CD4-positive, alpha-beta T cell treated with Interferon alpha-2 for 1 hour (primary cell): ENCODE measurements at regions not wholly inside any gene's neighbourhood (a gene's known extent, or its start where the extent isn't known, plus 50 kb on each side); places are given as distances from the start of the nearest gene placed in this dataset.
A peak's percentile ranks its signal among the peaks of the same experiment; 100 is the strongest.

Experiments
- DNase-seq, 2 donors: peaks; one replicate each; pipeline ENCODE4 v3.0.0-alpha.2; 2020 to 2022

DNA sequence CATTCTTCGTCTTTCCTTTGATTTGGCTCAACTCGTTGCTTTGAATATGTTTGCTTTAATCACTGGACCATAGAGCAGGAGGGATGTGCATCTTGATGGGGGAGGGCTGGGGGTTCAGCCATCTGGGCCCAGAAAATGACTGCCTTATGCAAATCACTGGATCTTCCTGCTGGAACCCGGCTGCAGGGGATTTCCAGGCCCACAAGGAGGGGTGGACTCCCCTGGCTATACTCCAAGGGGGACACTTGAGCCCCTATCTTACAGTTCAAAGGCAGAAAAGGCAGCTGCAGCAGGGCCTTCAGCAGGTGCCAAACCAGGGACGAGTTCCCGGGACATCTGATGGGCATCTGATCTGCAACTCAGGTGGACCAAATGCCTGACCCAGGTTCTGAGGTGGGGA, 122.5 kb downstream of the DICER1 start:
- DNase-seq, result no peak

DNA sequence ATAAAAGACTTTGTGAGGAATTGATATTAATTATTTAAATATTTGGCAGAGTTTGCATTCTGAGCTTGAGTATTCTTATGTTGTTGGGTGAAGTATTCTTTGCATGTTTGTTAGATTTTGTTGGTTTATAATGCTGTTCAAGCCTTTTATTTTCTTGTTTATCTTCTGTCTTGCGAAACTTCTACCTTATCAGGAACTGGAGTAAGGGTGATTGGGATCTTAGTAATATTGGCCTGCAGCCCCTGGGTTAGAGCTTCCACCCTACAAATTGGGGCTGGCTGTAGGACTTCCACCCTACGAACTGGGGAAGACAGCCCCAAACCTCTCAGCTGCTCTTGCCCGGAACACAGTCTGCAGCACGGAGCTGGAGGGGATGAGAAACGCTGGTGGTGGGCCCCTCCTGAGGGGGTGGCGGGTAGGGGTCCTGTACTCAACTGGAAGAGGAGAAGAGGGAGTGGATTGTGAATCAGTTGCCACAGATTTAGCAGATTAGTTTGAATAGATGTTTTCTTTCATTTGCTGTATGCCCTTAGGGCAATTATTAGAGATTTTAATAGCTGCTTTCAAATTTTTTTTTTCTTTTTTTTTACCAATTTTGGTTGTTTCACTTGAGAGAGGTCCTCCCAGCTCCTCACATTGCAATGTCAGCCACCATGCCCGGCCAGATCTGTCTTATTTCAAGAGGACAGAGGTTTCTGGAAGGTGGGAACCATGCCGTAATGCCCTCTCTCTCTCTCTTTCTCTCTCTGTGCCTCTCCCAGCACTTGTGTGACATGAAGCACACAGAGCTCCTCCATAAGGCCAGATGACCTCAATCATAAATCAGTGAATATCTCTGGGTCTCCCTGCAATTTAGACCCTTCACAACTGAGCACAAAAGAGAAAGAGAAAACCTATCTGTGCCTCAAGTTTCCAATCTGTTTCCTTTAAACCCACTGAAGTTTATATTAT, 123.4 kb downstream of the DICER1 start:
- no peak for DNase-seq

DNA sequence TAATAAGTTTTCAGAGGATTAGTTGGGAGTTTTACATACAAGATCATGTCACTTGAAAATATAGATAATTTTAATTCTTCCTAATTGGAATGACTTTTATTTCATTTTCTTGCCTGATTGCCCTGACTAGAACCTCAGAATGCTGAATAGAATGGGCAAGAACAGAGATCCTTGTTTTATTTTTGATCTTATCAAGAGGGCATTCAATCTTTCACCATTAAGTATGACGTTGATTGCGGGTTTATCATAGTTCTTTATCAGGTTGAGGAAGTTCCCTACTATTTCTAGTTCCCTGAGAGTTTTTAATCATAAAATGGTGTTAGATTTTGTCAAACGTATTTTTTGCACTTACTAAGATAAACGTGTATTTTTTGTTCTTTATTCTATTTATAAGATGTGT, 124.3 kb downstream of the DICER1 start:
- DNase-seq, result no peak

DNA sequence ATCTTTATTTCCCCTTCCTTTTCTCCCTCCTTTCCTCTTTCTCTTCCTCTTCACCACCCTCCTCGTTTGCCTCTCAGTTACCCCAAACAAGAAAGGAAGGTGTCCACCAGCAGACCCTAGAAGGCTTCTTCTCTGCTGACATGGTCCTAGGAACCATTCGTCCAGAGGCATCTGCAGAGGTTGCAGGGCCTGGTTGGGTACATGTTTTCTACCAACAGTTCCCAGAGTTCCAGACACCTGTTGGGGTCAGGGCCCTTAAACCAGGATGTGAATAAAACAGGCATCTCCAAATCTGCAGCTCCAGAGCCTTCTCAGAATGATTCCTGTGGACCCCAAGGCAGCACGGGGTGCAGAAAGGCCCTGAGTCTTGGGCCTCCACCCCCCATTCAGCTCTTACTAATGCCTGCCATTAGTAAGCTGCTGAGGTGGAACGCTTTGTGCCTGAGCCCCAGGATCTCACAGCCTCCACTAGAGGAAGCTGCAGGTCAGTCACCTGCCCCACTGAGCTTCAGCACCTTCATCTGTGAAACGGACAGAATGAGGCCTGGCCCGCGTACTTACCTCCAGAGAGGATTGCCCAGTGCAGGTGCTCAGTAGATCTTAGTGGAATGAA, 130.4 kb downstream of the DICER1 start:
- DNase-seq, result no peak

DNA sequence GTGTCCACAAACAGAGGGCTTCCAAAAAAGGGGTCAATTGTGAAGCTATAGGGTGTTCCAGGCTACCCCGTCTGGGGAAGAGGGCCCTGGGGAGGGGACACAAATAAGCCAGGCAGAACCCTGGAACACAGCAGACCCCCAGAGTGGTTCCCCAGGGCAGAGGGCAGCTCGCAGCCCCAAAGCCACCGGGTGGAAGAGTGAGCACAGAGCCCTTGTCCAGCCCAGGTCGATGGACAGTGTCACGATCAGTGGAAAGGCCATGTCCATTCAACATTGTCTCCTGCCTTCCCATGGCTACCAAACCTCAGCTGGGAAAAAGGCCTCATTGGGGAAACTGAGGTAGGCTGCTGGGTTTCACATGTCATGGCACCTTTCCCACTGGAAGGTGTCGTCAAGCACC, 131.4 kb downstream of the DICER1 start:
- DNase-seq, result no peak

DNA sequence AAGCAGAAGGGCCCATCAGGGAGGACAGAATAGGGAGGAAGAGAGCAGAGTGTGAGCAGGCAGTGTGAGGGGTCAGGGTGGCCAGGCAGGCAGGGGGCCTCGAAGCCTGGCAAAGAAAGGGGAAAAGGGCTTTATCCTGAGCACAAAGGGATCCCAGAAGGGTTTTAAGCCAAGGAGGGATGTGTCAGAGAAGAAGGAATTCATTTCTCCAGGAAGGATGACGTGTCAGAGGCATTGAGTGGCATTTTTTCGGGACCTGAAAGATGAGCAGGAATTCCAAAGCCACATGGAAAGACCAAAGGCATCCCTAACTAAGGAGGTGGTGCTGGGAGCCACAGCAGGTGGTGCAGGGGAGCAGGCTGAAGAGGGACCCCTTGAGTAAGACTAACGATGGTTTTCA, 132.1 kb downstream of the DICER1 start:
- no peak for DNase-seq

DNA sequence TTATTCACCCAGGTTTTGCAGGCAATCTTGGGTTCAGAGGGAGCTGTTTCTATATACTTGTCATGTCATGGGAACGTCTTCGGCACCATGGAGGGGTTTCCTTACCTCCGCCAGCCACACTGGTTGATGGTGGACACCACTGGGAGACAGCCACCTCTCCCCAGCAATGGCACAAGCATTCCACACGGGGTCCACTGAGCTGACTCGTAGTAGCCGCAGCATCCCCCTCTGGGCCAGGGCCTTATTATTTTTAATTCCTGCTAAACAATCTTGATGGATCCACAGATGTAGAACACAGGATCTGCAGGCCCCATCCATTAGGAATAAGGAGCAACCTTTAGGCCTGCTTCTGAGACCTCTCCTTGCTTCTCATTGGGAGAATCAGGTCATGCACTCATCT, 132.9 kb downstream of the DICER1 start:
- no peak for DNase-seq

DNA sequence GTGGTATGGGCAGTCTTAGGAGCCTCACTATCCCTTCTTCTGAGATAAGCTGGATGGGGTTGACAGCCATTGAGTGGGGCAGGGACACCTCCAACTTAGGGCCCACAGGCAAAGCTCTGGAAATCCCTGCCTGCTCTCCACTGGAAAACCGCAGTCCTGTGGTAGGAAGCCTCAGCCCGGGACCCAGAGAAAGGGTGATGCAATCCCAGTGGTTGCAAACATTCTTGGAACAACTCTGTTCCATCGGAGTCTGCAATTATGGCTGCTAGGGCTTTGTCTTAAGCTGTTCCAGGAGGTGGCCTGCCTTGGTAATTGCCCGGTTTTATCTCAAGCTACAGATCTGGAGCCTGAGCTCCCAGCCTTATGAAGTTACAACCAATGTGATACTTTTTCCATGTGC, 133.4 kb downstream of the DICER1 start:
- no peak for DNase-seq

DNA sequence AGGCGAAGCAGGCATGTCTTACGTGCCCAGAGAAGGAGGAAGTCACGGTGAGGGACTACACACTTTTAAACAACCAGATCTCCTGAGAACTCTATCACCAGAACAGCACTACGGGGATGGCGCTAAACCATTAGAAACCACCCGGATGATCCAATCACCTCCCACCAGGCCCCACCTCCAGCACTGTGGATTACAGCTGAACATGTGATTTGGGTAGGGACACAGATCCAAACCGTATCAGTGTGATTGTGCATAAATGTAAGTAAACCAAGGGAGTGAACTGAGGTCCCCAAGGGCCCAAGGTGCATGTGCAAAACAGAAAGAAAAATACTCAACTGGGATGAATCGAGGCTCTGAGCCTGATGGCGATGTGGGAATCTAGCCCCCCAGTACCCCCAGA, 134.2 kb downstream of the DICER1 start:
- DNase-seq, result no peak

DNA sequence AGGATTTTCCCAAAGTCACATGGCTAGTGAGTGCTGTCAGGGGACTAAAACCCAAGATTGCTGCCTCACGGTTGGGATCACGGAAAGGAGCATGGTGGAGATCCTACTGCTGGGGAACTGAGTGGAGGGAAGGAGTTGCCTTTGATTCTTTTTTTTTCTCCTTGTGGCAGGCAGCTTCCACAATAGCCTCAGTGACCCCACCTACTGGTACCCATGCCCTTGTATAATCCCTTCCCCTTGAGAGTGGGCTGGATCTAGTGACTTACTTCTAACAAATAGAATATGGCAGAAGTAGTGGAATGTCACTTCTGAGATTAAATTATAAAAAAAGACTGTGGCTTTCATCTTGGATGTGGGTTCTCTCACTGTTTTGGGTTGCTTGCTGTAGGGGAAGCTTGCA, 135.7 kb downstream of the DICER1 start:
- no peak for DNase-seq

DNA sequence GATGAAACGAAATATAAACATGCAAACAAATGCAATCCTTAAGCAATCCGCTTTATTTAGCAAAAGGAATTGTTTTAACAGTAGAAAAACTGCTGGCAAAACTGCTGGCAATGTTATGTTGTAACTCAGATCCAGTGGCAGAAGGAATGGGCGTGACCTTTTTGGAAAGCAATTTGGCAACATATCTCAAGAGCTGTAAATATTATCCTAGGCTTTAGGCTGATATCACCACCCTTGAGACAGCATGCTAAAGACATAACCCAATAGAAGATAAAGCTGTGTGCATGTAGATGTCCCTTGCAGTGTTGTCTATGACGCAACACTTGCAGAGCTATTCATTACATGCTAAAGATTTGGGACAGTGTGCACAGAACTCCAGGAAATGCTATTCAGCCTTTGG, 138.5 kb downstream of the DICER1 start:
- DNase-seq, result no peak

DNA sequence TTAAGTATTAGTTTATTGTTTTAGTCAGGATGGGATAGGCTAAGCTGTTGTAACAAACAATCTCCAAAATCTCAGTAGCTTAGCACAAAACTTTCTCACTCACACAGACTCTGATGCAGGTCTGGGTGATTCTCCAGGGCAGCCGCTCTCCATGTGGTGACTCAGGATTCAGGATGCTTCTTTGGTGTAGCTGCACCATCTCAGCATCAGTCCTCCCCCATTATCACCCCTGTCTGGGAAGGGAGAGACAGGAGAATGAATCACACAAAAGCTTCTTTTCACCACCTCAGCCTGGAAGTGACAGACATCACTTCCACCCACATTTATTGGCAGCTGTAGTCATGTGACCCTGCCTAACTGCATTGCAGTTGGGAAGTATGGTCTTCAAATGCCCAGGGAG, 142.3 kb downstream of the DICER1 start:
- DNase-seq, result no peak

DNA sequence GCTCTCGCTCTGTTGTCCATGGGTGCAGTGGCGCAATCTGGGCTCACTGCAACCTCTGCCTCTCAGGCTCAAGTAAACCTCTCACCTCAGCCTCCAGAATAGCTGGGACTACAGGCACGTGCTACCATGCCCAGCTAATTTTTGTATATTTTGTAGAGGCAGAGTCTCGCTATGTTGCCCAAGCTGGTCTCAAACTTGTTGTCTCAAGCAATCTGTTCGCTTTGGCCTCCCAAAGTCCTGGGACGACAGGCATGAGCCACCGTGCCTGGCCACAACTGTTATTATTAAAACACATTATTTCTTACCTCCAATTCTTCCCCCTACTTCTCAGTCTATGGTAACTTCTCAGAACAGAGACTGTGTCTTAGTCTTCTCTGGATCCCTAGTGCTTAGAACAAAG, 143.3 kb downstream of the DICER1 start:
- no peak for DNase-seq

DNA sequence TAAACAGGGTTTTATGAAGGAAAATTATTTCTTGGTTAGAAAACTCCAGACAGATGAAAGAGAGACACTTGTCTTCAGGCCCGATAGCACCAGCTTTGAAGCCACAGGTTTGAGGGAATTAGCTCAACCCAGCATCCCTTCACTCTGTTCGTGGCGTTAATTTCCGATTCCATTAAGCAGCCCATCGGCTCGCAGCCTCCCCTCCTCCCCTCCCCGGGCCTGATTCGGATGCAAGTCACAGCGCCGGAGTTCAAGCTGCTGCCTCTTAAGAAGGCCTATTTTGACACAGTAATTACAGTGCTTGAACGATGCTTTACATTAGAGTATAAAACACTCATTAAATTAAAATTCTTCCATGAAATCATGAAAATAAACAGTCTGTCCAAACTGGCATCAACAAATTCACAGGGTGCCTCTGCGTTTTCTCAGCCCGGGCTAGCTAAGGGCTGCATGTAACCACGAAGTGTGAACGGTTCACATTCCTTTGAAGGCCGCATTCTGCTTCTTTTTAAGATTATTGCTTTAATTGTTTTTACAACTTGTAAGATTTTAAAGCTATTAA, 145.8 kb downstream of the DICER1 start:
- no peak for DNase-seq

DNA sequence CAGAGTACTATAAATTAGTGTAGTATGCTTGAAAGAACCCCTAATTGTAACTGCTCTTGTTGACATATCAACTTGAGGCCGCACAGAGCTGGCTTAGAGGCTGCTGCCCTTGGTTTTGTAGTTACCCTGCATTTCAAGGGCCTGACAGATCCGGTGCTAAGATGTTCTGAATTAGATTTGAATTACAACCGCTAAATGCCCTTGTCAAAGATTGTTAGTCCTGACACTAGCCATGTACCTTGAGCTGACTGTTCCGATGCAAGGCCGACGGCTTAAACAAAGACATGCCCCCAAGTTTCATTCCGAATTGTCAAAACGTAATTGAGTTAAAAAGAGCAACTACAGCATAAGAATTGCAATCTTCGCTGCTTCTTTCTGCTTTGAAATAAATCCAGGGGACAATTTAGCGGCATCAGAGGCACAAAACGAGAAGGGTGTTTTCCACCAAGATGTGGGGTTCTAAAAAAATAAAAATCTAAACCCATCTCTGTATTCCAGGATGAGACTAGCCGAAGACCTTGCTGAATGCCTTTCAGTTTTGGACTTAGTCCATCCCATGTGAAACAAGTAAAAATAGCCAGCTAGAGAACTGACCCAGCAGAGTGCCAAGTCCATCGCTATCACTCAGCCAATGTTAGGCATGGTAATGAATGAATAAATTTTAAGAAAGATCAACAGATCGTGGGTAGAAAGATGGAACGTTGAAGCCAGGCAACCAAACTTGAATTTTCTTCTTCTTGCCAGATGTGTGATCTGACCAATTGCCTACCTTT, 148.7 kb downstream of the DICER1 start:
- no peak for DNase-seq

DNA sequence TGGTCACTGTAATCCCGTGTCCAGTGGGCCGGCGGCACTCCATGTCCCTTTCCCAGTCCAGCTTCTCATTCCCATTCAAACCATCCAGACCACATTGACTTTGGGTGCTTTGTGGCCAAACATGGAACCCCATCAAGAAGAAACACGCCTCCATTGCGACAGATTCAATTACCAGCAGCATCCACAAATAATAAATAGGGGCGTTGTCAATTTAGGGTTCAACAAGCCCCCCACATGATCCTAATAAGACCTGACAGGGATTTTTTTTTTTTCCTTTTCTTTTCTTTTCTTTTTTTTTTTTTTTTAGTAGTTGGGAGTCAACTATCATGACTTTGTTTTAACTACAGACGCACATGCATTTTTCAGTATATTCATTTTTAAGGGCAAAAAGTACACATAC, 149.4 kb downstream of the DICER1 start:
- no peak for DNase-seq

DNA sequence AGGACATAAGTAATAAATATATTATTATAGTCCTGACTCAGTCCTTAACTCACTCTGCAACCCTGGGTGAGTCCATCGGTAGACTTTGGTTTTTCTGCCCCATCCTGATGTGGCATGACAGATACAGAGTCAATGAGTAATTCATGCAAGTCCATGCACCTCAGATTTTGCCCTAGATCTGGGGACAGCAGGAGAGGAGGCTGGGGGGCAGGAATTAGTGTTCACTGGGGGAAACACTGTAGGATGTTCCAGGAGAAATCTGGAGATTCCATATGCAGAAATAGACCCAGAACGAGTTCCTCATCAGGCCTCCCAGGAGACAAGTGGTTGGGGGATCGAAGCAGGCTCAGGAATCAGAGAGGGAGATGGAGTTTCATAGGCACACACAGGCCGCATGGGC, 150.8 kb downstream of the DICER1 start:
- DNase-seq, result no peak

DNA sequence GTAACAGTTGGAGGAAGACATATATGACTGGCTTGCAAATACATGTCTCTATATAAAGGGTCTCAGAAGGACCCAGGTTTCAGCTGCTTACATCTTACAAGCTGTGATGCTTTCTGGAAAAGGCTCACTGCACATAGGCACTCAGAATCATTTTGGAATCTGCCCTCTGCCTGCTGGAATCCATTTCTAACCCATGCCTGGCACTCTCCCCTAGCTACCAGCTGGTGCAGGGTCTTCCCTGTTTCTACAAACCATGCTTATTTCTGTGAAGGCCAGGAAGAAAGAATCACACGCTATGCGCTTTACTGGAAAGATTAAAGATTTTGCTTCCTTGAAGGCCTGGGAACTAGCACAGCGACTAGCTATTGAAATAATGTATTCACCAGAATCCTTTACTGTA, 151.3 kb downstream of the DICER1 start:
- DNase-seq, result no peak

DNA sequence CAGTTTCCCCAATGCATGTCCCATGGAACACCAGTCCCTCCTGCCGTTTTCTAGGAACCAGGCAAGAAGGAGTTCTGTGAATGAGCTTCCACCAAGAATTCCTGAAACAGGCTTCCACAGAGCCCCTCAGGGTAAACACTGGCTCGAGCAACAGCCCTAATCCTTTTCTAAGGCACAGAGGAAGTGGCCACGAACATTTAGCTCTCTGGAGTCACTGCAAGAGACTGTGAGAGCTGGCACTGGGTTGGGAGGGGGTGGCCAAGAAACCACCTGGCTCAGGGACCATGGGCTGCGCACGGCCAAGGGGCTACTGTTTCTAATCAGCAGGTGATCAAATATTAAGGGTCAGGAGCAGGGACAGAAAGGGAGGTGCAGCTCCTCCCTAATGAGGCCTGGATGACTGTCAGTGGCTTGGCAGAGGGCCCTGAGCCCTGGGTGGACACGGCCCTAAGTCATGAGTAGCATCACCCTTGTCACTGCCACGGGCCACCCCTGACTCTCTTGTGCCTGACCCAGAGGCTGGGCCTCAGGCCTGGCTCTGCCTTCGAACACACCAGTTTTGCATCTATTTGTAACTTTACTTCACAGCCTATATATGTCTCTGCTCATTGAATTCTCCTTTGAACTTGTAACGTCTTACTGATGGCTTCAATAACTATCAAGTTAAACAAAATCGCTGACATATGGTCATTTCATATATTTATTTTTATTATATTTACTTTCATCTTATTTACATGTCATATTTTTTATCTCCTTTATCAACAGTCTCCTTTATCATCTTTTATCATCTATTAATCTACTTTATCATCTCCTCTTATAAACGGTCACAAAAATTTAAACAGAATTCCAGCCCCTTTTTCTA, 154.0 kb downstream of the DICER1 start:
- DNase-seq, result no peak

DNA sequence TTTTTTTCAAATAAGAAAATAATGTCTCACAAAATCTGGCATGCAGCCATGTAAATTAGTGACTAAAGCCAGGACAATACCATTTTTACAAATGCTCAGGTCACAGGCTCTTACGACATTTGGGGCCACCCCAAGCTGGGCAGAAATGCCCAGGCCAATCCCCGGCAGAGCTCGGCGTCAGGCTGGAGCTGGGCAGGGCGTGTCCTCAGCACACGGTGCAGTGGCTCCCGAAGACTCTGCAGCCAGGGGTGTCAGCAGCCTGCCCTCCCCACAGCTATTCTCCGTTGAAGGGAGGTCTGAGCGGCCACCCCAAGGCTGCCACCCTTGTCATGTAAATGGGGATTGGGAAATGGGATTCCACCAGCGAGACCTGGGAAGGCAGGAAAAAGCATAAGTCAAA, 158.6 kb downstream of the DICER1 start:
- DNase-seq, result peak in 1 of 2 donors; percentile 6

DNA sequence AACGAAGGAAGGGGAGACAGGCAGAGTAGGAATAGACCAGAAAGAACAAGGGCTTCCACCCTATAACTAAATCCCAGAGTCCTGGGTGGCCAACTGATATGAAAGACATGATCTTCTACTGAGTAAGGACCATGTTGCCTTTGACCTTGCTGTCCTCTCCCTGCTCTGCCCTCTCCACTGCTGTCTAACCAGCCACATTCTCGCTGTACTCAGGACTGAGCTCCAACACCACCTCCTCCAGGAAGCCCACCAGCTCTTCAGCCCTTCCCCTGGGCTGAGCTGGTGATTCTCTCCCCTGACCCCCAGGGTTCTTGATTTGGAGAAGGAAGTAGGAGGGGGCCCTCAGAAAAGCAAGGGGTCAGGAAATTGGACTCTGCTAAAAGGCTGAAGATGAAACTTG, 159.2 kb downstream of the DICER1 start:
- DNase-seq, result no peak

DNA sequence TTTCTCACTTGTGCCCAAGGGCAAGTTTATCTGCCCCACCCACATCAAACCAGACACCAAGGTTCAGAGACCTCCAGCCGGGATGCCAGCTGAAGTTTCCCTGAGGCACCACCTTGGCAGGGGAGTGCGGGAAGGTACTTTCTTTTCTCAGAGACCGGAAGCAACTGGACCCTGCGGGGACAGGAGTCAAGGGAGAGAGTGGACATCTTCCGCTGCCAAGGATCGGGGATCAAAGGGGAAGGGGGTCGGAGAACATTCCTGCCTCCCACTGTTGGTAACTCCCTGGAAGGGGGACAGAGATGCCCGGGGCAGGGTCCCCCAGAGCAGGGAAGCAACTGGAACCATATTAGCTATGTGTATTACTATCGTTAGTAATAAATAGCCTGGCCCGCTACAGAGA, 161.8 kb downstream of the DICER1 start:
- DNase-seq, result no peak

DNA sequence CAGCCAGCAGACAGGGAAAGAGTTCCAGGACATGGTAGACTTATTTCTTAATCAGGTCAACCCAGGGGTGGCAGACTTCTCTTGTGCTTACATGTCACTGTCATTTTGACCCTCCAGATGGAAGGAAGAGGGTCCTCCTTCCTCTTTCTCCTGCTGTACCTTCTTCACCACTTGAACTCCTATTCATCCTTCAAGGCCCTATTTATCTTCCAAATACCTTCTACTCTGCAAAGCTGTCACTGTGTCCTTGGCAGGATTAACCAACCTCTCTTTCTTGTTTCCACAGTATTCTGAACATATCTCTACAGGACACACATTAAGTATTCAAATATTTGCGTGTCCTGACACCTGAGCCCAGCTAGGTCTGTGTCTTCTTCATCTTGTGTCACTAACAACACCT, 163.1 kb downstream of the DICER1 start:
- no peak for DNase-seq
